Activated T-cell treated with anti-CD3 and anti-CD28 coated beads for 48 hours (primary cell): ENCODE measurements at regions not wholly inside any gene's neighbourhood (a gene's known extent, or its start where the extent isn't known, plus 50 kb on each side); places are given as distances from the start of the nearest gene placed in this dataset.

ENCODE experiments used
- DNase-seq: peaks from one replicate; pipeline ENCODE4 v3.0.0-alpha.2; 2020; ENCODE audit warnings: low read depth

GRCh38 chr21:27173053-27173452 is 206.2 kb upstream of the ADAMTS5 start:
- no peak for DNase-seq

- DNase-seq = no peak
These were observed 204.8 kb upstream of the ADAMTS5 start for GRCh38 chr21:27171707-27172106.

- no peak for DNase-seq
These were observed 201.2 kb upstream of the ADAMTS5 start for GRCh38 chr21:27168084-27168483.

- DNase-seq = no peak
These were observed 197.6 kb upstream of the ADAMTS5 start for GRCh38 chr21:27164208-27165177.

- DNase-seq = no peak
These were observed 192.1 kb upstream of the ADAMTS5 start for GRCh38 chr21:27158967-27159366.

GRCh38 chr21:27157097-27157496 is 190.2 kb upstream of the ADAMTS5 start:
- no peak for DNase-seq

GRCh38 chr21:27156666-27157065 is 189.8 kb upstream of the ADAMTS5 start:
- DNase-seq = no peak

- no peak for DNase-seq
These were observed 188.2 kb upstream of the ADAMTS5 start for GRCh38 chr21:27155130-27155500.

- DNase-seq = no peak
These were observed 187.7 kb upstream of the ADAMTS5 start for GRCh38 chr21:27154451-27155129.

- DNase-seq = no peak
These were observed 186.1 kb upstream of the ADAMTS5 start for GRCh38 chr21:27152996-27153395.

GRCh38 chr21:27149034-27149433 is 182.1 kb upstream of the ADAMTS5 start:
- DNase-seq = no peak

- DNase-seq = no peak
These were observed 179.4 kb upstream of the ADAMTS5 start for GRCh38 chr21:27146268-27146667.

- no peak for DNase-seq
These were observed 178.4 kb upstream of the ADAMTS5 start for GRCh38 chr21:27145134-27145798.

- no peak for DNase-seq
These were observed 176.6 kb upstream of the ADAMTS5 start for GRCh38 chr21:27143476-27143875.

- no peak for DNase-seq
These were observed 172.6 kb upstream of the ADAMTS5 start for GRCh38 chr21:27139526-27139925.

GRCh38 chr21:27134516-27134915 is 167.6 kb upstream of the ADAMTS5 start:
- no peak for DNase-seq

- no peak for DNase-seq
These were observed 165.4 kb upstream of the ADAMTS5 start for GRCh38 chr21:27132266-27132665.

- no peak for DNase-seq
These were observed 163.3 kb upstream of the ADAMTS5 start for GRCh38 chr21:27130154-27130553.

- DNase-seq = no peak
These were observed 162.8 kb upstream of the ADAMTS5 start for GRCh38 chr21:27129694-27130093.

GRCh38 chr21:27129215-27129614 is 162.3 kb upstream of the ADAMTS5 start:
- no peak for DNase-seq

GRCh38 chr21:27126140-27126539 is 159.3 kb upstream of the ADAMTS5 start:
- DNase-seq = no peak

- no peak for DNase-seq
These were observed 155.8 kb upstream of the ADAMTS5 start for GRCh38 chr21:27122686-27123085.

- no peak for DNase-seq
These were observed 147.2 kb upstream of the ADAMTS5 start for GRCh38 chr21:27114111-27114510.
